HCT116 (cell line): ENCODE measurements at regions not wholly inside any gene's neighbourhood (a gene's known extent, or its start where the extent isn't known, plus 50 kb on each side); places are given as distances from the start of the nearest gene placed in this dataset.

Experiments used
- ATAC-seq: fragments of 200-7000 bp; cut with Tn5 transposase; 2 replicates; pipeline ENCODE4 v1.9.1; 2020; ENCODE audit warnings: mild to moderate bottlenecking, moderate library complexity
- BruUV-seq: library from RNA; stranded (reverse); fragments of 400-500 nt; replicated peaks from 2 replicates; lab custom pipeline; 2021; lab: Mats Ljungman, UMichigan
- CTCF ChIA-PET: fragments of 300-600 bp; sonication (Branson Sonifier 250); formaldehyde crosslinking; loops from one replicate; lab custom pipeline; 2021; ENCODE audit warnings: antibody characterized with exemption; lab: Charles Lee
- POLR2A ChIA-PET: fragments of 300-600, 350-600 bp; sonication (Branson Sonifier 250); formaldehyde crosslinking; loops from one replicate; lab custom pipeline; 2021; ENCODE audit warnings: antibody characterized with exemption; lab: Charles Lee
- RAD21 ChIA-PET, 2 experiments: fragments of 300-600 bp; sonication (Branson Sonifier 250); formaldehyde crosslinking; loops; one replicate each; lab custom pipeline; 2023; ENCODE audit warnings: low total read pairs in 2 of 2; ENCODE audit not compliant: uncharacterized antibody in 2 of 2, unreplicated experiment in 2 of 2, low non-redundant PET in 1 of 2; lab: Charles Lee
- DNase-seq: peaks from one replicate; pipeline ENCODE4 v3.0.0-alpha.2; 2010; ENCODE audit warnings: low read depth, low spot score
- H2AFZ ChIP-seq: fragments of 200-600 bp; shearing (Covaris generic), sonication (generic); 2 replicates; pipeline ENCODE4 v1.6.1; 2017; ENCODE audit warnings: low read depth, mixed run types, mixed read lengths, antibody characterized with exemption, low read length; ENCODE audit not compliant: poor library complexity, severe bottlenecking
- H3K27ac ChIP-seq: 2 replicates; pipeline ENCODE4 v1.5.1; 2012; ENCODE audit warnings: low read depth, low read length
- H3K27me3 ChIP-seq: fragments of 200-600 bp; sonication (generic); 2 replicates; pipeline ENCODE4 v1.6.1; 2016; ENCODE audit warnings: mixed run types, low read length, mixed read lengths; ENCODE audit not compliant: insufficient read depth
- H3K36me3 ChIP-seq, 2 experiments: fragments of 200-500 bp in 1 of 2; fragments of 200-600 bp in 1 of 2; sonication (Bioruptor generic) in 1 of 2; sonication (generic) in 1 of 2; 2 replicates each; pipeline versions ENCODE4 v1.5.1 to v1.6.1; 2014 to 2016; ENCODE audit warnings: low read length in 2 of 2, inconsistent platforms in 1 of 2, mixed read lengths in 1 of 2, mixed run types in 1 of 2; ENCODE audit not compliant: insufficient read depth in 2 of 2, control insufficient read depth in 1 of 2
- H3K4me1 ChIP-seq, 2 experiments: fragments of 200-600 bp in 1 of 2; sonication (generic) in 1 of 2; 2 replicates each; pipeline versions ENCODE4 v1.5.1 to v1.6.1; 2012 to 2017; ENCODE audit warnings: low read length in 2 of 2, inconsistent platforms in 1 of 2, mild to moderate bottlenecking in 1 of 2, mixed read lengths in 1 of 2, mixed run types in 1 of 2, moderate library complexity in 1 of 2; ENCODE audit not compliant: insufficient read depth in 2 of 2, control insufficient read depth in 1 of 2
- H3K4me2 ChIP-seq: fragments of 200-600 bp; sonication (generic); 2 replicates; pipeline ENCODE4 v1.6.1; 2017; ENCODE audit warnings: mixed run types, low read length, mixed read lengths
- H3K4me3 ChIP-seq, 2 experiments: fragments of 200-600 bp in 1 of 2; sonication (generic) in 1 of 2; replicated peaks in 1 of 2; 2 replicates each; pipeline ENCODE4 v1.5.1; 2011 to 2016; ENCODE audit warnings: low read length in 2 of 2, control low read depth in 1 of 2, low read depth in 1 of 2, mild to moderate bottlenecking in 1 of 2, mixed read lengths in 1 of 2, mixed run types in 1 of 2
- H3K79me2 ChIP-seq: fragments of 200-600 bp; sonication (generic); 2 replicates; pipeline ENCODE4 v1.6.1; 2017; ENCODE audit warnings: mild to moderate bottlenecking, mixed run types, low read length, moderate library complexity, mixed read lengths; ENCODE audit not compliant: insufficient read depth
- H3K9ac ChIP-seq: fragments of 200-600 bp; sonication (generic); 2 replicates; pipeline ENCODE4 v1.6.1; 2016; ENCODE audit warnings: low read length, mixed read lengths
- H3K9me2 ChIP-seq: fragments of 200-600 bp; sonication (generic), shearing (Covaris generic); 2 replicates; pipeline ENCODE4 v1.6.1; 2017; ENCODE audit warnings: mixed run types, mild to moderate bottlenecking, moderate library complexity; ENCODE audit not compliant: insufficient read depth
- H3K9me3 ChIP-seq, 2 experiments: fragments of 200-500 bp in 1 of 2; fragments of 200-600 bp in 1 of 2; sonication (Bioruptor generic) in 1 of 2; sonication (generic) in 1 of 2; 2 replicates each; pipeline ENCODE4 v1.6.1; 2014 to 2017; ENCODE audit warnings: low read length in 2 of 2, mixed read lengths in 2 of 2, inconsistent platforms in 1 of 2, low read depth in 1 of 2, mild to moderate bottlenecking in 1 of 2, mixed run types in 1 of 2, moderate library complexity in 1 of 2; ENCODE audit not compliant: control insufficient read depth in 1 of 2, insufficient read depth in 1 of 2
- H4K20me1 ChIP-seq: fragments of 200-600 bp; sonication (generic), shearing (Covaris generic); 2 replicates; pipeline ENCODE4 v1.6.1; 2017; ENCODE audit warnings: mixed run types, mild to moderate bottlenecking, moderate library complexity; ENCODE audit not compliant: insufficient read depth
- ATF3 ChIP-seq: IDR thresholded peaks from 2 replicates; pipeline ENCODE4 v1.6.1; 2012
- CBX3 ChIP-seq: IDR thresholded peaks from 2 replicates; pipeline ENCODE4 v1.6.1; 2012; ENCODE audit warnings: low read depth
- CEBPB ChIP-seq: IDR thresholded peaks from 2 replicates; pipeline ENCODE4 v1.6.1; 2012; ENCODE audit warnings: low read depth
- CTCF ChIP-seq, 3 experiments: fragments of 200-600 bp in 1 of 3; sonication (generic) in 1 of 3; IDR thresholded peaks in 2 of 3; conservative IDR thresholded peaks in 1 of 3; 2 replicates each; pipeline ENCODE4 v1.5.1; 2012 to 2017; ENCODE audit warnings: low read depth in 2 of 3, low read length in 2 of 3, antibody characterized with exemption in 1 of 3, borderline replicate concordance in 1 of 3, control low read depth in 1 of 3, mild to moderate bottlenecking in 1 of 3, mixed read lengths in 1 of 3, mixed run types in 1 of 3, moderate library complexity in 1 of 3; ENCODE audit not compliant: insufficient read depth in 1 of 3
- ELF1 ChIP-seq: IDR thresholded peaks from 2 replicates; pipeline ENCODE4 v1.6.1; 2012; ENCODE audit warnings: low read depth, borderline replicate concordance
- EZH2 ChIP-seq: fragments of 200-600 bp; sonication (generic); IDR thresholded peaks from 2 replicates; pipeline ENCODE4 v1.6.1; 2017; ENCODE audit warnings: antibody characterized with exemption, mixed run types
- EZH2phosphoT487 ChIP-seq: fragments of 200-600 bp; IDR thresholded peaks from 2 replicates; pipeline ENCODE4 v1.6.1; 2018; ENCODE audit warnings: antibody characterized with exemption, borderline replicate concordance
- FOSL1 ChIP-seq: IDR thresholded peaks from 2 replicates; pipeline ENCODE4 v1.6.1; 2012; ENCODE audit warnings: low read depth
- JUND ChIP-seq: IDR thresholded peaks from 2 replicates; pipeline ENCODE4 v1.6.1; 2012
- MAX ChIP-seq: IDR thresholded peaks from 2 replicates; pipeline ENCODE4 v1.6.1; 2012
- POLR2A ChIP-seq: IDR thresholded peaks from 2 replicates; pipeline ENCODE4 v1.7.0; 2011; ENCODE audit warnings: borderline replicate concordance; ENCODE audit not compliant: insufficient read depth, insufficient read length; ENCODE audit errors: extremely low read depth
- POLR2AphosphoS5 ChIP-seq: IDR thresholded peaks from 2 replicates; pipeline ENCODE4 v1.6.1; 2011; ENCODE audit warnings: mild to moderate bottlenecking, low read depth, low read length, moderate library complexity
- RAD21 ChIP-seq: IDR thresholded peaks from 2 replicates; pipeline ENCODE4 v1.6.1; 2012; ENCODE audit warnings: low read depth, mild to moderate bottlenecking
- REST ChIP-seq: IDR thresholded peaks from 2 replicates; pipeline ENCODE4 v1.6.1; 2012; ENCODE audit warnings: low read depth
- SIN3A ChIP-seq: IDR thresholded peaks from 2 replicates; pipeline ENCODE4 v1.6.1; 2012; ENCODE audit warnings: low read depth
- YY1 ChIP-seq: IDR thresholded peaks from 2 replicates; pipeline ENCODE4 v1.6.1; 2011; ENCODE audit warnings: low read length, low read depth, moderate library complexity, mild to moderate bottlenecking; ENCODE audit not compliant: insufficient replicate concordance; ENCODE audit errors: extremely low read depth
- ZBTB33 ChIP-seq: IDR thresholded peaks from 2 replicates; pipeline ENCODE4 v1.6.1; 2011; ENCODE audit warnings: mild to moderate bottlenecking, low read length, moderate library complexity; ENCODE audit not compliant: insufficient replicate concordance; ENCODE audit errors: extremely low read depth
- ZFX ChIP-seq: fragments of 450-650 bp; IDR thresholded peaks from 2 replicates; pipeline ENCODE4 v1.6.1; 2017
- ZNF274 ChIP-seq: fragments of 200-500 bp; sonication (Bioruptor generic); IDR thresholded peaks from 2 replicates; pipeline ENCODE4 v1.6.1; 2014; ENCODE audit warnings: mild to moderate bottlenecking, low read depth, low read length, inconsistent platforms
- intact Hi-C: fragments of 100-400 bp; cut with micrococcal nuclease; formaldehyde crosslinking; loops from 2 replicates; pipeline ENCODE4 v1.10.0; 2022

GRCh38 chr2:120498576-120499394 is 152.8 kb downstream of the INHBB start:
- H3K4me1 ChIP-seq: no peaks in the 10 kb centered on the region; a peak in 1 of 4 replicates
- no peak for TF ChIP-seq POLR2A
- TF ChIP-seq CTCF (IDR thresholded peaks at IDR 0.05 in 2 of 3, conservative IDR thresholded peaks at IDR 0.05 in 1 of 3; ENCODE audit: borderline replicate concordance in 1 of 3, insufficient read depth in 1 of 3, low read depth in 2 of 3, low read length in 2 of 3): no peak
- no peak for TF ChIP-seq FOSL1
- no peak for TF ChIP-seq EZH2
- no peak for TF ChIP-seq SIN3A
- no peak for TF ChIP-seq ZNF274
- TF ChIP-seq ZBTB33: no peak
- TF ChIP-seq REST: no peak
- no peak for TF ChIP-seq JUND
- no peak for TF ChIP-seq YY1
- TF ChIP-seq CEBPB: no peak
- TF ChIP-seq ELF1: no peak
- no peak for TF ChIP-seq POLR2AphosphoS5
- TF ChIP-seq ZFX: no peak
- no peak for TF ChIP-seq MAX
- TF ChIP-seq CBX3: no peak
- TF ChIP-seq RAD21: no peak
- TF ChIP-seq EZH2phosphoT487: no peak
- no peak for TF ChIP-seq ATF3
- H3K27me3 ChIP-seq: no peaks in the 10 kb centered on the region
- no peaks in the 10 kb centered on the region for H3K79me2 ChIP-seq
- no peak for DNase-seq
- ChIA-PET CTCF (no interaction called here), POLR2A (no interaction called here), RAD21 (interaction anchor here in 1 of 2 experiments (0.6 kb wide), 1 partner anchor 325 kb away, joined by 3 read pairs; no protein-coding TSS in a partner anchor)
- no peaks in the 10 kb centered on the region for H3K9me2 ChIP-seq
- H3K9ac ChIP-seq: no peak overlapping the region
- intact Hi-C loops: no loop called here
- no peak overlapping the region for H3K4me2 ChIP-seq
- H3K36me3 ChIP-seq: no peaks in the 10 kb centered on the region
- no peak for ATAC-seq
- no peaks in the 10 kb centered on the region for H3K9me3 ChIP-seq
- BruUV-seq: no TSS peak
- no peaks in the 10 kb centered on the region for H4K20me1 ChIP-seq
- no peak overlapping the region for H3K27ac ChIP-seq
- H3K4me3 ChIP-seq: no peak overlapping the region
- H2AFZ ChIP-seq: no peak overlapping the region
